Activated B cell treated with CpG ODN at 0.5 μM for 24 hours (primary cell): ENCODE measurements at regions not wholly inside any gene's neighbourhood (a gene's known extent, or its start where the extent isn't known, plus 50 kb on each side); places are given as distances from the start of the nearest gene placed in this dataset.

ENCODE experiments used
- ATAC-seq: fragments of 200-7000 bp; cut with Tn5 transposase; one replicate; pipeline ENCODE4 v1.10.0; 2021; ENCODE audit warnings: low read depth, mild to moderate bottlenecking, moderate library complexity
- CTCF ChIA-PET: fragments of 350-600 bp; sonication (Branson Sonifier 250); formaldehyde crosslinking; loops from one replicate; lab custom pipeline; 2021; ENCODE audit warnings: antibody characterized with exemption; lab: Charles Lee
- POLR2A ChIA-PET: fragments of 350-600 bp; sonication (Branson Sonifier 250); formaldehyde crosslinking; loops from one replicate; lab custom pipeline; 2021; ENCODE audit warnings: antibody characterized with exemption; lab: Charles Lee
- DNase-seq: peaks from one replicate; pipeline ENCODE4 v3.0.0; 2022
- H3K27ac Mint-ChIP-seq: one replicate; pipeline ENCODE4 v1.8.0; 2020; ENCODE audit warnings: mixed read lengths
- H3K27me3 Mint-ChIP-seq: one replicate; pipeline ENCODE4 v1.8.0; 2021; ENCODE audit warnings: mixed read lengths
- H3K36me3 Mint-ChIP-seq: one replicate; pipeline ENCODE4 v1.8.0; 2021; ENCODE audit warnings: low read depth, mixed read lengths
- H3K4me1 Mint-ChIP-seq: one replicate; pipeline ENCODE4 v1.8.0; 2021; ENCODE audit warnings: mixed read lengths
- H3K4me3 Mint-ChIP-seq: one replicate; pipeline ENCODE4 v1.8.0; 2020; ENCODE audit warnings: mild to moderate bottlenecking, mixed read lengths
- H3K9me3 Mint-ChIP-seq: one replicate; pipeline ENCODE4 v1.8.0; 2020; ENCODE audit warnings: mixed read lengths
- intact Hi-C: fragments of 100-400 bp; cut with micrococcal nuclease; formaldehyde crosslinking; loops from one replicate; pipeline ENCODE4 v1.15.1; 2024
- TF ChIP-seq, protein P1 (sequence below): fragments of 200-600 bp; IDR thresholded peaks from one replicate; pipeline ENCODE4 v1.8.0; 2022; ENCODE audit warnings: antibody characterized with exemption, mild to moderate bottlenecking

DNA sequence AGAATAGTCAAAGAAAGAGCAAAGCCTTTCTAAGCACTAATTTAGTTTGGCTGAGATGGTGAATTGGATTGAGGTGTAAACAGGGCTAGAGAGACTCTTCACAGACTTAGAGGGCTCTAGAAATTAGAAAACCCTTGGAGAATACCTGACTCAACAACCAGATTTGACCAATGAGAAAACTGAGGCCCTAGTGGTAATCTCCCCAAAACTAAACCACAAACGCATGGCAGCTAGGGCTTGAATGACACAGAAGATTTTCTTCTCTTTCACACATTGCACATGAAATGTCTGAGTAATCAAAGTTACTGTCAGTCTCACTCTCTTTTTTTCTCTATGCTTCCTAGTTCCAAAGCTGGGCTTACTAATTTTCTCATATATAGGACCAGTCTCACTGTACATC is 314.5 kb upstream of the KCNJ16 start:
- CTCF ChIA-PET: no interaction called here
- DNase-seq (no peak), ATAC-seq (no peak)
- Mint-ChIP-seq H3K27ac (no peak overlapping the region), H3K36me3 (no peaks in the 10 kb centered on the region), H3K27me3 (no peaks in the 10 kb centered on the region), H3K4me3 (no peak overlapping the region), H3K4me1 (no peaks in the 10 kb centered on the region), H3K9me3 (no peaks in the 10 kb centered on the region)
- POLR2A ChIA-PET: no interaction called here
- TF ChIP-seq, protein P1, sequence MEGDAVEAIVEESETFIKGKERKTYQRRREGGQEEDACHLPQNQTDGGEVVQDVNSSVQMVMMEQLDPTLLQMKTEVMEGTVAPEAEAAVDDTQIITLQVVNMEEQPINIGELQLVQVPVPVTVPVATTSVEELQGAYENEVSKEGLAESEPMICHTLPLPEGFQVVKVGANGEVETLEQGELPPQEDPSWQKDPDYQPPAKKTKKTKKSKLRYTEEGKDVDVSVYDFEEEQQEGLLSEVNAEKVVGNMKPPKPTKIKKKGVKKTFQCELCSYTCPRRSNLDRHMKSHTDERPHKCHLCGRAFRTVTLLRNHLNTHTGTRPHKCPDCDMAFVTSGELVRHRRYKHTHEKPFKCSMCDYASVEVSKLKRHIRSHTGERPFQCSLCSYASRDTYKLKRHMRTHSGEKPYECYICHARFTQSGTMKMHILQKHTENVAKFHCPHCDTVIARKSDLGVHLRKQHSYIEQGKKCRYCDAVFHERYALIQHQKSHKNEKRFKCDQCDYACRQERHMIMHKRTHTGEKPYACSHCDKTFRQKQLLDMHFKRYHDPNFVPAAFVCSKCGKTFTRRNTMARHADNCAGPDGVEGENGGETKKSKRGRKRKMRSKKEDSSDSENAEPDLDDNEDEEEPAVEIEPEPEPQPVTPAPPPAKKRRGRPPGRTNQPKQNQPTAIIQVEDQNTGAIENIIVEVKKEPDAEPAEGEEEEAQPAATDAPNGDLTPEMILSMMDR: no peak
- intact Hi-C loops: no loop called here

DNA sequence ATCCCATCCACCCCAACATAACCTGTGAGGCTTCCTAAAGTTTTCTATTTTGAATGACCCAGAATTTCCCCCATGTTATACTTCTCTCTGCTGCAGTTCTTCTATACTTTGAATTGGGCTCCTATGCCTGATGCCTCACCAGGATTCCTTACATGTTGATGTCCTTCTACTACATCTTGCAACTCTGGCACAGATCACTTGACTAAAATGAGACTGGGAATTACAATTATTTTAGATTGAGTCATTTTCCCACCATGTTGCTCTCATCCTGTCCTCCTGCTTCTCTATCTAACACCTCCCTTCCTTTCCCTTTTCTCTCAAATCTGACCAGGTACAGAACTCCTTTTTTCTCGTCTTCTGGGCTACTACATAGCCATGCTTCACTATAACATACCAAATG is 314.0 kb upstream of the KCNJ16 start:
- CTCF ChIA-PET: no interaction called here
- no peaks in the 10 kb centered on the region for H3K4me1 Mint-ChIP-seq

DNA sequence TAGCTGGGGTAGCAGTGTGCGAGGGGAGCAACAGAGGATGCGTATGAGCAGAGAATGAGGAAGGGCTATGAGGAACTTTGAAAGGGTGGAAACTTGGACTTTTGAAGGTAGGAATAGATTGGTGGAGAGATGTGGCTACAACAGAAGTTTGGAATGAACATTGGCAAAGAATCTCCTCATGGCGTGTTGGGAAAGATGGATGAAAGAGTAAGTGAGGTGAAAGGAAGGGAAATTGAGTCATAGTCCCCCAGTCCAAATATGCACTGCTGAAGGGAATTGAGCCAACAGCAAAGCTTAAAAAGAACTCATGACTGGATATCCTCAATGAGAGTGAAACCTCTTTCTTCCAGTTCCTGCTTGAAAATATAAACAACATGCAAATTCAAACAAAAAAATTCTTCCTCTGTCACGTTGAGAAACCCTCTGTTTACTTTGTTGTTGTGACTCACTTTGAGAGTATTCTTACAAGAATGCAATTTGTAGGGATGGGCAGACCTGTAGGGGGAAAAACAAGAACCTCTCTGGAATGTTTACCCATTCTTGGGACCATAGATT is 313.2 kb upstream of the KCNJ16 start:
- DNase-seq: no peak
- Mint-ChIP-seq H3K4me3 (no peak overlapping the region), H3K27ac (no peak overlapping the region), H3K9me3 (no peaks in the 10 kb centered on the region), H3K27me3 (no peaks in the 10 kb centered on the region), H3K4me1 (no peaks in the 10 kb centered on the region), H3K36me3 (no peaks in the 10 kb centered on the region)
- ATAC-seq: no peak
- ChIA-PET POLR2A (no interaction called here), CTCF (no interaction called here)
- intact Hi-C loops: no loop called here
- TF ChIP-seq, protein P1: no peak

More for the DNA sequence above, 314.0 kb upstream of the KCNJ16 start:
- ATAC-seq: no peak
- POLR2A ChIA-PET: no interaction called here
- Mint-ChIP-seq H3K4me3 (no peak overlapping the region), H3K27me3 (no peaks in the 10 kb centered on the region), H3K27ac (no peak overlapping the region), H3K36me3 (no peaks in the 10 kb centered on the region), H3K9me3 (no peaks in the 10 kb centered on the region)
- TF ChIP-seq, protein P1: no peak
- DNase-seq: no peak
- intact Hi-C loops: no loop called here

DNA sequence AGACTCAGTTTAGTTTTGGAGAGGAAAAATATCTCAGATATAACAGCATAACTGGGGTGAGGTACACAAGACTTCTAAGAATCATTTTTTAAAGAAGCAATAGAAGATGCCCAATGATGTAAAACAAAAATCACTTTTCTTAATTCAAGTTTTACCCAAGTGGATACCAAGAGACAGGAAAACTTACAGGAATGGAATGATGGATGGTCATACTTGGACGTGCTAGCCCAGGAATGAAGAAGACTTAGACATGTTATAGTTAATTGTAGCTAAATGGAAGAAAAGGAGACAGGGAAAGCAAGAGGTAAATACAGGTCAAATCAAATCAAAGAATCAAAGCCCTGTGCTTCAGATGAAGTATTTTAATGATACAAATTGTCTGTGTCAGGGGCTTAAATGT is 312.7 kb upstream of the KCNJ16 start:
- intact Hi-C loops: no loop called here
- CTCF ChIA-PET: no interaction called here
- Mint-ChIP-seq H3K4me3 (no peak overlapping the region), H3K27ac (no peak overlapping the region), H3K36me3 (no peaks in the 10 kb centered on the region), H3K27me3 (no peaks in the 10 kb centered on the region), H3K9me3 (no peaks in the 10 kb centered on the region), H3K4me1 (no peaks in the 10 kb centered on the region)
- TF ChIP-seq, protein P1: no peak
- no peak for DNase-seq
- POLR2A ChIA-PET: no interaction called here
- no peak for ATAC-seq

DNA sequence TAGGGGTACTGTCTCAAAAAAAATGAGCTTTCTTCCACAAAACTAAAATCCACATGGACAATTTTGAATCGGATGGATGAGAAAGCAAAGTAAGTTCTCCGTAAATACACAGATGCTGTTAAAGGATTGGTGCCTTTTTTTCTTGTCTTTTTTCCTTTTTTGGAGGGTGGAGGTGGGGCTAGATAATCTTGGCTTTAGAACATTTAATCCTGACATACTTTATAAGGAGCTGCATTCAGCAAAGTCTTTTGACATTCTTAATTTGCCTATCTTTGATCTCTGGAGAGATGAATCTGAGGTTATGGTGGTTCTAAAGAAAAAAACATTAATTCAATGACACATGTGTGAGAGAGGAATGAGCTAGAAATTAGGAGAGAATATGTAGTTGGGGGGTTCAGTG is 312.3 kb upstream of the KCNJ16 start:
- no peaks in the 10 kb centered on the region for H3K4me1 Mint-ChIP-seq
- H3K4me3 Mint-ChIP-seq: no peak overlapping the region
- no peak for DNase-seq
- intact Hi-C loops: no loop called here
- ChIA-PET POLR2A (no interaction called here), CTCF (no interaction called here)
- no peak for ATAC-seq
- H3K9me3 Mint-ChIP-seq: no peaks in the 10 kb centered on the region
- no peaks in the 10 kb centered on the region for H3K36me3 Mint-ChIP-seq
- TF ChIP-seq, protein P1: no peak
- no peaks in the 10 kb centered on the region for H3K27me3 Mint-ChIP-seq
- no peak overlapping the region for H3K27ac Mint-ChIP-seq
